DOHH2 (cell line): ENCODE measurements at regions not wholly inside any gene's neighbourhood (a gene's known extent, or its start where the extent isn't known, plus 50 kb on each side); places are given as distances from the start of the nearest gene placed in this dataset.

Experiments
- CTCF ChIP-seq: fragments of 200-600 bp; sonication (generic); IDR thresholded peaks from one replicate; pipeline ENCODE4 v1.5.1; 2014; ENCODE audit warnings: antibody characterized with exemption, mild to moderate bottlenecking, low read depth, low read length; ENCODE audit not compliant: poor library complexity, severe bottlenecking
- EZH2phosphoT487 ChIP-seq: fragments of 200-600 bp; sonication (generic); IDR thresholded peaks from 2 replicates; pipeline ENCODE4 v1.6.1; 2017; ENCODE audit warnings: borderline replicate concordance, mild to moderate bottlenecking, antibody characterized with exemption, low read length, moderate library complexity, mixed read lengths

GRCh38 chr4:32169841-32170240 is 1449.7 kb downstream of the PCDH7 start:
- TF ChIP-seq CTCF (no peak), EZH2phosphoT487 (no peak)
